Thoracic aorta (tissue), 2 donors: ENCODE measurements at regions not wholly inside any gene's neighbourhood (a gene's known extent, or its start where the extent isn't known, plus 50 kb on each side); places are given as distances from the start of the nearest gene placed in this dataset.
"Not testable (repeated sequence)": the region's sequence is repeated elsewhere in the genome, so short reads cannot be mapped to it uniquely, and the experiment has no call there.

Experiments used
- ATAC-seq: fragments of 150-250 bp; one replicate; pipeline ENCODE4 v1.8.0; 2017; ENCODE audit warnings: low read depth; ENCODE audit not compliant: insufficient number of reproducible peaks, low FRiP score
- DNase-seq: peaks from one replicate; pipeline ENCODE4 v3.0.0-alpha.2; 2020; ENCODE audit warnings: low spot score
- H3K27ac ChIP-seq, 2 donors: fragments of 200-600 bp; sonication (generic); 1 replicate in 1 of 2; 2 replicates in 1 of 2; pipeline ENCODE4 v1.5.1; 2016; ENCODE audit warnings: mild to moderate bottlenecking in 2 of 2, moderate library complexity in 2 of 2
- H3K27me3 ChIP-seq: fragments of 200-600 bp; sonication (generic); replicated peaks from 2 replicates; pipeline ENCODE4 v1.6.0; 2016; ENCODE audit warnings: mild to moderate bottlenecking; ENCODE audit not compliant: insufficient read depth
- H3K36me3 ChIP-seq: fragments of 200-600 bp; sonication (generic); one replicate; pipeline ENCODE4 v1.5.1; 2016
- H3K4me1 ChIP-seq, 2 donors: fragments of 200-600 bp; sonication (generic); 1 replicate in 1 of 2; 2 replicates in 1 of 2; pipeline versions ENCODE4 v1.5.1 to v1.6.0; 2016; ENCODE audit warnings: low read depth in 2 of 2, mild to moderate bottlenecking in 1 of 2; ENCODE audit not compliant: control insufficient read depth in 1 of 2
- H3K4me3 ChIP-seq: fragments of 200-600 bp; sonication (generic); 2 replicates; pipeline ENCODE4 v1.5.1; 2016; ENCODE audit warnings: mild to moderate bottlenecking
- H3K9me3 ChIP-seq: fragments of 200-600 bp; sonication (generic); 2 replicates; pipeline ENCODE4 v1.5.1; 2016
- TF ChIP-seq, protein P1 (sequence below): fragments of 200-600 bp; sonication (generic); IDR thresholded peaks from one replicate; pipeline ENCODE4 v1.5.1; 2019; ENCODE audit warnings: antibody characterized with exemption

- Histone ChIP-seq H3K36me3 (no peaks in the 10 kb centered on the region), H3K27me3 (no peaks in the 10 kb centered on the region), H3K9me3 (no peaks in the 10 kb centered on the region), H3K4me3 (no peak overlapping the region), H3K4me1 (peaks cover 4 to 65% of the 10 kb centered on the region in 2 donors), H3K27ac (no peak overlapping the region)
- DNase-seq, result no peak
- TF ChIP-seq, protein P1, sequence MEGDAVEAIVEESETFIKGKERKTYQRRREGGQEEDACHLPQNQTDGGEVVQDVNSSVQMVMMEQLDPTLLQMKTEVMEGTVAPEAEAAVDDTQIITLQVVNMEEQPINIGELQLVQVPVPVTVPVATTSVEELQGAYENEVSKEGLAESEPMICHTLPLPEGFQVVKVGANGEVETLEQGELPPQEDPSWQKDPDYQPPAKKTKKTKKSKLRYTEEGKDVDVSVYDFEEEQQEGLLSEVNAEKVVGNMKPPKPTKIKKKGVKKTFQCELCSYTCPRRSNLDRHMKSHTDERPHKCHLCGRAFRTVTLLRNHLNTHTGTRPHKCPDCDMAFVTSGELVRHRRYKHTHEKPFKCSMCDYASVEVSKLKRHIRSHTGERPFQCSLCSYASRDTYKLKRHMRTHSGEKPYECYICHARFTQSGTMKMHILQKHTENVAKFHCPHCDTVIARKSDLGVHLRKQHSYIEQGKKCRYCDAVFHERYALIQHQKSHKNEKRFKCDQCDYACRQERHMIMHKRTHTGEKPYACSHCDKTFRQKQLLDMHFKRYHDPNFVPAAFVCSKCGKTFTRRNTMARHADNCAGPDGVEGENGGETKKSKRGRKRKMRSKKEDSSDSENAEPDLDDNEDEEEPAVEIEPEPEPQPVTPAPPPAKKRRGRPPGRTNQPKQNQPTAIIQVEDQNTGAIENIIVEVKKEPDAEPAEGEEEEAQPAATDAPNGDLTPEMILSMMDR, result no peak
- no peak for ATAC-seq
Observed at GRCh38 chr4:31021008-31021407, 300.8 kb downstream of the PCDH7 start.

GRCh38 chr4:31022702-31023101 lies 302.5 kb downstream of the PCDH7 start:
- peak overlapping the region in 1 of 2 donors; percentile 3 for H3K27ac ChIP-seq
- no peak overlapping the region for H3K4me3 ChIP-seq
- TF ChIP-seq, protein P1, result no peak
- no peaks in the 10 kb centered on the region for H3K36me3 ChIP-seq
- ATAC-seq, result no peak
- no peaks in the 10 kb centered on the region for H3K27me3 ChIP-seq
- H3K9me3 ChIP-seq, result no peaks in the 10 kb centered on the region
- H3K4me1 ChIP-seq, result peaks cover 4 to 56% of the 10 kb centered on the region in 2 donors
- DNase-seq, result no peak

GRCh38 chr4:31023109-31023508 lies 302.9 kb downstream of the PCDH7 start:
- no peaks in the 10 kb centered on the region for H3K36me3 ChIP-seq
- H3K4me3 ChIP-seq, result no peak overlapping the region
- peak overlapping the region in 1 of 2 donors; percentile 3 for H3K27ac ChIP-seq
- TF ChIP-seq, protein P1, result no peak
- ATAC-seq (no peak), DNase-seq (no peak)
- no peaks in the 10 kb centered on the region for H3K9me3 ChIP-seq
- H3K4me1 ChIP-seq, result peaks cover 4 to 52% of the 10 kb centered on the region in 2 donors
- no peaks in the 10 kb centered on the region for H3K27me3 ChIP-seq

DNA sequence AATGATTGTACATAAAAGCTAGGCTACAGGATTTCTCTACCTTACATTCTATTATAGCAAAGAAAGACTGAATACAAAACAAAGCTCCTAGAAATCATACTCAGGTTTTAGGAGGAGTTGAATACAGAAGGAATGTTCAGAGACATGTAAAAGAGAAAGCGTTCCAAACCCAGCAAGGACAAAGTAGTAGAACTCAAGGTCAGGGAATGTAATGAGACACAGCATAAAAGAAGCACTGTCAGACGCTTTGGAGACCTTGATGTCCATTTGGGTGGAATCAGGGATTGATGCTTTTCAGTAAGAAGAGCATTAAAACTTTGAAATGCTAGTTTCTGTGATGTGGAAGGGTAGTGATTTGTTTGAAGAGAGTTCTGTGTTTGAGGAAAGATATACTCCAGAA lies 303.6 kb downstream of the PCDH7 start:
- Histone ChIP-seq H3K4me3 (no peak overlapping the region), H3K27ac (no peak overlapping the region), H3K27me3 (no peaks in the 10 kb centered on the region), H3K4me1 (peaks cover 4 to 46% of the 10 kb centered on the region in 2 donors), H3K9me3 (no peaks in the 10 kb centered on the region), H3K36me3 (no peaks in the 10 kb centered on the region)
- TF ChIP-seq, protein P1, result no peak
- DNase-seq, result no peak
- no peak for ATAC-seq

GRCh38 chr4:31024781-31025180 lies 304.6 kb downstream of the PCDH7 start:
- H3K27me3 ChIP-seq, H3K36me3 ChIP-seq, H3K27ac ChIP-seq, ATAC-seq, DNase-seq, H3K4me3 ChIP-seq, H3K9me3 ChIP-seq: not testable (repeated sequence)
- peaks cover 4 to 51% of the 10 kb centered on the region in 2 donors for H3K4me1 ChIP-seq

- H3K9me3 ChIP-seq, result no peaks in the 10 kb centered on the region
- H3K4me1 ChIP-seq, result peaks cover 4 to 36% of the 10 kb centered on the region in 2 donors
- ATAC-seq, result no peak
- H3K27me3 ChIP-seq, result no peaks in the 10 kb centered on the region
- TF ChIP-seq, protein P1, result no peak
- DNase-seq, result no peak
- no peak overlapping the region for H3K27ac ChIP-seq
- no peak overlapping the region for H3K4me3 ChIP-seq
- no peaks in the 10 kb centered on the region for H3K36me3 ChIP-seq
Observed at GRCh38 chr4:31026256-31026655, 306.1 kb downstream of the PCDH7 start.
